Muscle of arm (tissue), 1 donor: ENCODE measurements at regions not wholly inside any gene's neighbourhood (a gene's known extent, or its start where the extent isn't known, plus 50 kb on each side); places are given as distances from the start of the nearest gene placed in this dataset.
"Not testable (repeated sequence)": the region's sequence is repeated elsewhere in the genome, so short reads cannot be mapped to it uniquely, and the experiment has no call there.

ENCODE experiments used
- DNase-seq: peaks from one replicate; pipeline ENCODE4 v3.0.0-alpha.2; 2013

DNA sequence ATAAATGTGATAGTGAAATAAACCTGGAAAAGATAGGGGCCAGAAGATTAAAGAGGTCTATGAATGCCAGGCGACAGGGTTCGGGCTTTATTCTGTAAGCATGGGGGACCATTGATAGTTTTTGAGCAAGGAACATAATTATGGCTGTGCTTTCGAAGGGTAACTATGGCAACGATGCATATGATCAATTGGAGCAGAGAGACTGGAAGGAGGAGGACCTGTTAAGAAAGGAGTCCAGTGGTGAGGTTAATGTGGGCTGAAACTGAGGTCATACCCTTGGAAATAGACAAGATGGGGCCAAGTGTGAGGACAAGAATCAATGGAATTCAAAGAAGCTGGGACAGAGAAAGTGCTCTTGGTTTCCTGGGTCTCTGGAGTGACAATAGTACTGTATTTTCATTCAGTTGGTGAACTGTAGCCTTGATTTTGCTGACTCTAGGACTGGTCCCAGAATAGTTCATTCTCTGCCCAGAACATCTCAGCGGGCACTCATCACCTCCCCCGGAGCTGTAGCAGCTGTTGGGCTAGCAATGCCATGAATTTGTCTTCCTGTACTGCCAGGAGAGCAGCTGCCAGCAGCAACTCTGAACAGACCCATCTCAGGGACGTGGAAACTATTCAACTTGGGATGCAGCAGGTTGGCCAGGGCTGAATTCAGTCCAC lies 108.4 kb downstream of the SRGAP2 start:
- peak; percentile 41 for DNase-seq

- not testable (repeated sequence) for DNase-seq
Observed at GRCh38 chr1:206312274-206312665, 108.9 kb downstream of the SRGAP2 start.

DNA sequence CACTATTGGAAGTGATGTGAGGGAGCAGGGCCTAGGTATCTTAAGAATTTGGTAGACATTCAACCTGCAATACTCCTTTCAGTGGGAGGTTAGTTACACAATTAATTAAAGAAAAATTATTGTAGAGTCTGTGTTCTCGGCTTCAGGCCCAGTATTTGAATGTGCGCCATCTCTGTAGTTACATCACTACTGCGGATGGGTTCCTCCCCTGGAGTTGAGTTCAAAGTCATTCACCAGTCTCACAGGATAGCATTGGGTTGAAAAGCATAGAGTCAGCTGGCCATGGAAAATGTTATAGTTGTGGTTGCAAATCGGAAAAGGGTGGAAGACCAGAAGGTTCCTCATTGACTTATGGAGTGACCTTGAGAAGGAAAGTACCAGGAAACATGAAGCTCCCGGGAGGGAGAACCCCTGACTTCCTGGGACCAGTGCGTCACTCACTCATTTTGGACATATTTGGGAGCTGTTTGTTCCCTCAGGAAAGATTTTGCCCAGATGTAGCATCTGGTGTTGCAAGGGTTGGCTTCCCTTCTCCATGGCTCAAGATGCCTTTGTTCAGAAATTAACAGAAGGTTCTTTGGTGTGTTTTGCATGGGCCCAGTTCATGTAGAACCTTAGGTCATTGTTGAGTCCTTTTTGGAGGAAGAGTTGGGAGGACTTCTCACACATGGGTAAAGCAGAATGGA lies 111.8 kb downstream of the SRGAP2 start:
- not testable (repeated sequence) for DNase-seq

GRCh38 chr1:206316901-206317300 lies 113.6 kb downstream of the SRGAP2 start:
- DNase-seq = not testable (repeated sequence)

- not testable (repeated sequence) for DNase-seq
Observed at GRCh38 chr1:206317878-206318514, 114.7 kb downstream of the SRGAP2 start.

GRCh38 chr1:206320227-206320626 lies 116.9 kb downstream of the SRGAP2 start:
- not testable (repeated sequence) for DNase-seq

DNA sequence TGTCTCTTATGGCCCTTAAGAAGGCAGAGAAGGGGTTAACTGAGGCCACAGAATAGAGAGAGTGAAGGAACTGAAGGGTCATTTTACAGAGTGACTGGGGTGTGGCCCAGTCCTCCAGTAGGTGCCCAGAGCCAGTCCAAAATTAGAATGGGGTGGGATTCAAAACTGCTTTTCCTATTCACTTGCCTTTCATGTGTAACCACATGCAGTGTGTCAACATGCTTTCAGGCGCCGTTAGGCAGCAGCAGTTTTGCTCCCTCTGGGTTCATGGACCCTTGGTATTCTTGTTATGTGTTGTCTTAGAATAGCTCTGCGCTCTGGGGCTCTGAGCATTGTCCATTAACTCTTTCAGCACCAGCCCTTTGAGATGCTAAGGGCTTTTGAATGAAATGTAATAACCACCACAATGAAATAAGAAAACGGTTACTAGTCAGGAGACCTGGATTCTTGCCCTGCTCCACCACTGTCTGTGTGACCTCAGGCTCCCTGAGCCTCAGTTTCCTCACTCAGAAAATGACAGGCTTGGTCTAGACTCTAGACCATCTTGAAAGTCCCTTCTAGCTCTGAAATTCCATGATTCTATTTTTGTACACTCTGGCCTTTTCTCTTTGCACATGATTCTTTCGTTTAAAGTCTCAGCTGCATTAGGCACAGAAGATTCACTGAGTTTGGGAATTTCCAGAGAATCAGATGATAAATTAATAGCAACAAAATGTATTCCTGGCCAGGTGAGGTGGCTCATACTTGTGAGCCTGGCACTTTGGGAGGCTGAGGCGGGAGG lies 123.0 kb downstream of the SRGAP2 start:
- DNase-seq = not testable (repeated sequence)

DNA sequence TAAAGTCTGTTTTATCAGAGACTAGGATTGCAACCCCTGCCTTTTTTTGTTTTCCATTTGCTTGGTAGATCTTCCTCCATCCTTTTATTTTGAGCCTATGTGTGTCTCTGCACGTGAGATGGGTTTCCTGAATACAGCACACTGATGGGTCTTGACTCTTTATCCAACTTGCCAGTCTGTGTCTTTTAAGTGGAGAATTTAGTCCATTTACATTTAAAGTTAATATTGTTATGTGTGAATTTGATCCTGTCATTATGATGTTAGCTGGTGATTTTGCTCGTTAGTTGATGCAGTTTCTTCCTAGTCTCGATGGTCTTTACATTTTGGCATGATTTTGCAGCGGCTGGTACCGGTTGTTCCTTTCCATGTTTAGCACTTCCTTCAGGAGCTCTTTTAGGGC lies 128.3 kb downstream of the SRGAP2 start:
- DNase-seq = not testable (repeated sequence)

- DNase-seq = not testable (repeated sequence)
Observed at GRCh38 chr1:206333316-206333715, 130.0 kb downstream of the SRGAP2 start.

GRCh38 chr1:206333897-206334296 lies 130.6 kb downstream of the SRGAP2 start:
- DNase-seq = not testable (repeated sequence)

DNA sequence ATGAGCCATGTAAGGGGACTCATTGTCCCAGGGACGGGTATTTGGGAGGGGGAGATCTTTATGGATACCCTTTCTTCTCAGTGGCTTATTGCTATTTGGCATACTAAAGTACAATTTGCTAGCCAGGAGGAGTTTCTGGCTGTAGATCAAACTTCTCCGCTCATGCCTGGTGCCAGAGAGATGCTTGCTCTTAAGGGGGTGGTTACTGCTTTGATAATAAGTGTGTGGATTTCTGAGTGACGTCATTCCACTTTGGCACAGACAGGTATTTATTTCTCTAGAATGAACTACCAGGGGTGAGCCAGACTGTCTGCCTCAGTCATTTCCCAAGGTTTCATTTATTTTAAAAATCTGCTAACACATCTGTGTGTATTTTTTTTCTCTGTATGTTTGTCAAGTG lies 131.1 kb downstream of the SRGAP2 start:
- not testable (repeated sequence) for DNase-seq

- not testable (repeated sequence) for DNase-seq
Observed at GRCh38 chr1:206335162-206335561, 131.8 kb downstream of the SRGAP2 start.

DNA sequence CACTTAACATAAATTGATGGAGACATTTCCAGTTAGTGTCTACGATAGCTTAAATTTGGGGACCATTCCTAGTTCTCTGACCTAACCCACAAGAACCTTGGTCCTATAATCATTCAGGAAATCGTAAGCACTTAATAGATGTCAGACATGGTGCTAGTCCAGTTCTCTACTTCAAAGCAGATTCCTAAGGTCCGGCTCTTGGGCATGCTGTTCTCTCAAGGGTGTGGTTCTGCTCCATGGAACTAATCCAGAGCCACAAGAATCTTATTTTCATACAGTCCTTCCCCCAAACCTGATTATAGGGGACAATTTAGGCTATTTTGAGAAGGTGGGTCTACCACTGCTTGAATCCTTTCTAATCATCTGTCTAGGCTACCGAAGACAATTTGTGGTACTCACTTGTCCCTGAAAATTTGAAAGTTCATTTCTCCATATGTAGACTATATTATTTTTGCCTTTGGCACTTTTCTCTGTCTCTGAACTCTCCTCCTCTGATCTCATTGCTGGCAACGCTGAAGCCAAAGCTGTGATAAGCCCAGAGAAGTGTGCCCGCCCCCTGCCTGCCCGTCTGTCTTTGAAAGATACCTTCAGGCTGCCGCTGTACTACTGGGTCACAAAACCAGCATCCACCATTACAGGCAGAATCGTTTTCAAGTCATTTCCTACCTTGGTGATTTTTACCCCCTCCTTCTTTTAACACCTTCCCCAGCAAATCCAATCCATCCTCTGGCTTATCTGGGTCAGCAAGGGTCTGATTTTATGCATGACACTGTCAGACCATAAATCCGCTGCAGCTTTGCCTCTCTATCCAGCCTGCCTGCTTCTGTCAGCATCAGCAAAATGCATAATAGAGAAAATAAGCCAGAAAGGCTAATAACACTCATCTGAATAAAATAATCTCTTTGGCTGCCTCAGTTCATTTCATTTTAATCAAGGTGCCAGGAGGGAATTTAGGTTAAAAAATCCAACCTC lies 132.8 kb downstream of the SRGAP2 start:
- not testable (repeated sequence) for DNase-seq

- DNase-seq = not testable (repeated sequence)
Observed at GRCh38 chr1:206337024-206337423, 133.3 kb upstream of the IKBKE start.

GRCh38 chr1:206350493-206351275 lies 119.6 kb upstream of the IKBKE start:
- not testable (repeated sequence) for DNase-seq

DNA sequence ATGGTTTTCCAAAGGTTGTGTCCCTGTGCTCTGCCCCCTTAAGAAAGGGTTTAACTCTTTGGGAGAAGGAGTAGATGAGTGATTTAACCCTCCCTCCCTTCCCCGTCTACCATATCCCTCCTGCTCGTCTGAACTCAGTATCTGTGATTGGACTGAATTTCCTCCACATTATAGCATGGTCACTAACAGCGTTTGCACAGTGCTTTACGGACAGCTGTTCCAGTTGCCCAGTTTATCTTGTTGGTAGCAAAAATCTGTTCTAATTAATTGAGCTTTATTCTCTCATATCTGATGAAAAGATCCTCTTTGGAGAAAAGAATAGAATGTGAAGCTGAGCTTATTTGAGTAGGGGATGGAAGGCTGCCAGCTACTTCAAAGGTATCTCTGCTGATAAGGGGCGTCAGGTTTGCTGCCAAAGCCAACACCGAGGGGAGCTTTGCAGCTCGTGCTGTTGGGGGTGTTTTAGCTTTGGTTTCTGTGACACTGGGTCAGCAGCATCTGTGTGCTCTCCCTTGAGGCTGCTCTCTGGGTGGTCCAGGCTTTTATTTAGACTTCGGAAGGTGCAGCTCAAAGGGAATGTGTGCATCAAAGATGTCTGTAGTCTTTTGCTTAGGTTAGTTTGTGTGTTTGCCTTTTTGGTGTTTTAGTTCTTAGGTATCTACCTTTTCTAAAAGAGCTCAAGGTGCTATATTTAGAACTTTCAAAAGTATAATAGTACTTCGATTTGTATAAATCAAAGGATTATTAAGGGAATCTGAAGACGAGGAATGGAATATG lies 118.8 kb upstream of the IKBKE start:
- DNase-seq = not testable (repeated sequence)

DNA sequence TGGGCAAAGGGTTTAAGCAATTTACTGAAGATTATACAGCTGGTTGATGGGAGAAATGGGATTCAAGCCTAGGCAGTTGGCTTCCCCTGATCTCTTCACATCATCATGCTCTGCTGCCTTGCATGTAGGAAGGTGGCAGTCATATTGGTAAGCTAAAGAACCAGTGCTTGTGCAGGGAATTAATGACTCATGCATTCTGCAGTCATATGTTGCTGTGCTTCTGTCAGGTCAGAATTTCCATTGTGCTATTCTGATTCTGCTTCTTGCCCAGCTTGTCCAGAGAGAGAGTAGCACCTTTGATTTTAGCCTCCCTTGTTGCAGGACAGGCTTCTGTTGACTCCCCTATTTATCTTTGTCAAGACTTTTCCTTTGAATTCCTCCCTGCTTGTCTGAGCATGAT lies 114.0 kb upstream of the IKBKE start:
- DNase-seq = not testable (repeated sequence)

- DNase-seq = not testable (repeated sequence)
Observed at GRCh38 chr1:206357962-206358361, 112.3 kb upstream of the IKBKE start.

GRCh38 chr1:206358771-206359170 lies 111.5 kb upstream of the IKBKE start:
- DNase-seq = not testable (repeated sequence)
